ENCODE measurements at regions not wholly inside any gene's neighbourhood (a gene's known extent, or its start where the extent isn't known, plus 50 kb on each side); places are given as distances from the start of the nearest gene placed in this dataset.

- DNase-seq (ENCODE audit: low read depth, low spot score) (no peak), ATAC-seq (no peak)
- intact Hi-C loops (cut with micrococcal nuclease; ENCODE audit: unreplicated experiment) (no loop called here), in situ Hi-C loops (cut with HindIII; ENCODE audit: low pct_unique_long_range_greater_than_20kb, low sequenced_read_pairs) (no loop called here)
- Histone ChIP-seq H3K9me3 (ENCODE audit: control insufficient read depth, insufficient read depth, low read depth, low read length) (no peaks in the 10 kb centered on the region), H3K27ac (ENCODE audit: low read length) (no peak overlapping the region), H3K4me3 (ENCODE audit: low read depth in 2 of 2, low read length in 2 of 2) (no peak overlapping the region), H3K36me3 (ENCODE audit: control insufficient read depth, insufficient read depth, low read length) (no peaks in the 10 kb centered on the region), H3K27me3 (ENCODE audit: control insufficient read depth, insufficient read depth, low read length) (no peaks in the 10 kb centered on the region), H3K4me1 (ENCODE audit: control insufficient read depth, insufficient read depth, low read length) (no peaks in the 10 kb centered on the region)
- TF ChIP-seq POLR2AphosphoS5 (IDR thresholded peaks at IDR 0.05; ENCODE audit: low read depth, low read length) (no peak), SIN3A (IDR thresholded peaks at IDR 0.05; ENCODE audit: borderline replicate concordance, insufficient read depth, low read depth, low read length) (no peak), REST (IDR thresholded peaks at IDR 0.05; ENCODE audit: insufficient read depth in 1 of 2, low read depth in 2 of 2, low read length in 1 of 2) (no peak), CTCF (IDR thresholded peaks at IDR 0.05) (no peak), TCF7L2 (IDR thresholded peaks at IDR 0.05; ENCODE audit: low read depth, low read length) (no peak)
- CTCF ChIA-PET: no interaction called here
- POLR2A ChIA-PET: no interaction called here
- BruUV-seq (replicated peaks): no TSS peak
Observed at GRCh38 chr2:116585669-116586327, 1228.7 kb upstream of the DDX18 start.

- TF ChIP-seq CTCF (IDR thresholded peaks at IDR 0.05) (no peak), SIN3A (IDR thresholded peaks at IDR 0.05; ENCODE audit: borderline replicate concordance, insufficient read depth, low read depth, low read length) (no peak), TCF7L2 (IDR thresholded peaks at IDR 0.05; ENCODE audit: low read depth, low read length) (no peak), POLR2AphosphoS5 (IDR thresholded peaks at IDR 0.05; ENCODE audit: low read depth, low read length) (no peak), REST (IDR thresholded peaks at IDR 0.05; ENCODE audit: insufficient read depth in 1 of 2, low read depth in 2 of 2, low read length in 1 of 2) (no peak)
- DNase-seq (ENCODE audit: low read depth, low spot score) (no peak), ATAC-seq (no peak)
- POLR2A ChIA-PET: no interaction called here
- no peaks in the 10 kb centered on the region for H3K27me3 ChIP-seq (ENCODE audit: control insufficient read depth, insufficient read depth, low read length)
- no peaks in the 10 kb centered on the region for H3K4me1 ChIP-seq (ENCODE audit: control insufficient read depth, insufficient read depth, low read length)
- H3K36me3 ChIP-seq (ENCODE audit: control insufficient read depth, insufficient read depth, low read length): no peaks in the 10 kb centered on the region
- H3K4me3 ChIP-seq (ENCODE audit: low read depth in 2 of 2, low read length in 2 of 2): no peak overlapping the region
- intact Hi-C loops (cut with micrococcal nuclease; ENCODE audit: unreplicated experiment) (no loop called here), in situ Hi-C loops (cut with HindIII; ENCODE audit: low pct_unique_long_range_greater_than_20kb, low sequenced_read_pairs) (no loop called here)
- H3K27ac ChIP-seq (ENCODE audit: low read length): no peak overlapping the region
- H3K9me3 ChIP-seq (ENCODE audit: control insufficient read depth, insufficient read depth, low read depth, low read length): no peaks in the 10 kb centered on the region
- no TSS peak for BruUV-seq (replicated peaks)
- CTCF ChIA-PET: no interaction called here
Observed at GRCh38 chr2:116586328-116586689, 1228.2 kb upstream of the DDX18 start.
